Panc1 (cell line): ENCODE measurements at regions not wholly inside any gene's neighbourhood (a gene's known extent, or its start where the extent isn't known, plus 50 kb on each side); places are given as distances from the start of the nearest gene placed in this dataset.

Experiments used
- CTCF ChIP-seq: fragments of 450-650 bp; IDR thresholded peaks from 2 replicates; pipeline ENCODE4 v1.5.1; 2017; ENCODE audit warnings: mild to moderate bottlenecking
- POLR2AphosphoS5 ChIP-seq: IDR thresholded peaks from 2 replicates; pipeline ENCODE4 v1.6.1; 2012; ENCODE audit warnings: mild to moderate bottlenecking, low read depth, low read length, moderate library complexity
- REST ChIP-seq, 2 experiments: IDR thresholded peaks; 2 replicates each; pipeline ENCODE4 v1.6.1; 2011 to 2012; ENCODE audit warnings: low read depth in 2 of 2, control low read depth in 1 of 2, low read length in 1 of 2, mild to moderate bottlenecking in 1 of 2, moderate library complexity in 1 of 2; ENCODE audit not compliant: insufficient read depth in 1 of 2
- SIN3A ChIP-seq: IDR thresholded peaks from 2 replicates; pipeline ENCODE4 v1.6.1; 2012; ENCODE audit warnings: low read depth, mild to moderate bottlenecking, low read length, moderate library complexity, borderline replicate concordance; ENCODE audit not compliant: insufficient read depth
- TCF7L2 ChIP-seq: IDR thresholded peaks from 2 replicates; pipeline ENCODE4 v1.6.1; 2011; ENCODE audit warnings: mild to moderate bottlenecking, low read depth, low read length, inconsistent platforms

- TF ChIP-seq CTCF (no peak), SIN3A (no peak), POLR2AphosphoS5 (no peak), REST (IDR thresholded peaks at IDR 0.05; ENCODE audit: insufficient read depth in 1 of 2, low read depth in 2 of 2, low read length in 1 of 2) (no peak), TCF7L2 (no peak)
These were observed 674.9 kb downstream of the SEMA5A start for GRCh38 chr5:8870959-8871355.
